GM23248 (cell line): ENCODE measurements at regions not wholly inside any gene's neighbourhood (a gene's known extent, or its start where the extent isn't known, plus 50 kb on each side); places are given as distances from the start of the nearest gene placed in this dataset.

Source experiments
- DNase-seq: peaks from one replicate; pipeline ENCODE4 v3.0.0-alpha.2; 2015
- H2AFZ ChIP-seq: fragments of 200-600 bp; sonication (generic); 2 replicates; pipeline ENCODE4 v1.6.1; 2016; ENCODE audit warnings: antibody characterized with exemption
- H3F3A ChIP-seq: fragments of 200-600 bp; sonication (generic); 2 replicates; pipeline ENCODE4 v1.6.1; 2016; ENCODE audit warnings: mild to moderate bottlenecking, antibody characterized with exemption, mixed run types; ENCODE audit not compliant: insufficient read depth
- H3K27ac ChIP-seq: fragments of 200-600 bp; sonication (generic); 2 replicates; pipeline ENCODE4 v1.5.1; 2016; ENCODE audit warnings: mild to moderate bottlenecking
- H3K27me3 ChIP-seq: fragments of 200-600 bp; sonication (generic); replicated peaks from 2 replicates; pipeline ENCODE4 v1.6.1; 2016; ENCODE audit warnings: mild to moderate bottlenecking; ENCODE audit not compliant: insufficient read depth
- H3K36me3 ChIP-seq: fragments of 200-600 bp; sonication (generic); 2 replicates; pipeline ENCODE4 v1.6.1; 2016; ENCODE audit warnings: low read depth, mild to moderate bottlenecking
- H3K4me1 ChIP-seq: fragments of 200-600 bp; sonication (generic); 2 replicates; pipeline ENCODE4 v1.6.1; 2016; ENCODE audit warnings: mild to moderate bottlenecking; ENCODE audit not compliant: insufficient read depth
- H3K4me2 ChIP-seq: fragments of 200-600 bp; sonication (generic); one replicate; pipeline ENCODE4 v1.6.1; 2016; ENCODE audit warnings: mild to moderate bottlenecking; ENCODE audit not compliant: unreplicated experiment
- H3K4me3 ChIP-seq: fragments of 200-600 bp; sonication (generic); 2 replicates; pipeline ENCODE4 v1.5.1; 2016; ENCODE audit warnings: mild to moderate bottlenecking
- H3K79me2 ChIP-seq: fragments of 200-600 bp; sonication (generic); 2 replicates; pipeline ENCODE4 v1.6.1; 2016; ENCODE audit warnings: mild to moderate bottlenecking; ENCODE audit not compliant: insufficient read depth
- H3K9ac ChIP-seq: fragments of 200-600 bp; sonication (generic); 2 replicates; pipeline ENCODE4 v1.6.1; 2016; ENCODE audit warnings: mild to moderate bottlenecking
- H3K9me2 ChIP-seq: fragments of 200-600 bp; sonication (generic); 2 replicates; pipeline ENCODE4 v1.6.1; 2016; ENCODE audit warnings: mixed run types, mild to moderate bottlenecking, moderate library complexity; ENCODE audit not compliant: insufficient read depth
- H3K9me3 ChIP-seq: fragments of 200-600 bp; sonication (generic); one replicate; pipeline ENCODE4 v1.6.1; 2017; ENCODE audit warnings: low read depth
- H4K20me1 ChIP-seq: fragments of 200-600 bp; sonication (generic); 2 replicates; pipeline ENCODE4 v1.6.0; 2016; ENCODE audit not compliant: insufficient read depth
- EZH2 ChIP-seq: fragments of 200-600 bp; sonication (generic); IDR thresholded peaks from 2 replicates; pipeline ENCODE4 v1.6.1; 2018; ENCODE audit warnings: antibody characterized with exemption, mild to moderate bottlenecking; ENCODE audit not compliant: insufficient read depth, poor library complexity, severe bottlenecking
- EZH2phosphoT487 ChIP-seq: fragments of 200-600 bp; sonication (generic); IDR thresholded peaks from 2 replicates; pipeline ENCODE4 v1.6.1; 2018; ENCODE audit warnings: antibody characterized with exemption, moderate library complexity, mild to moderate bottlenecking, low read depth; ENCODE audit not compliant: insufficient read depth
- WGBS, 2 experiments: methylation state at CpG; one replicate each; pipeline ENCODE4 v1.1.6; 2015 to 2017; ENCODE audit warnings: low lambda C conversion rate in 2 of 2, low coverage in 1 of 2; ENCODE audit errors: missing lambda C conversion rate in 2 of 2; 5-methylcytosine and 5-hydroxymethylcytosine counted together
- in situ Hi-C: fragments of 300-500 bp; cut with MboI; formaldehyde crosslinking; loops from 2 replicates; pipeline ENCODE4 v1.15.0; 2020

DNA sequence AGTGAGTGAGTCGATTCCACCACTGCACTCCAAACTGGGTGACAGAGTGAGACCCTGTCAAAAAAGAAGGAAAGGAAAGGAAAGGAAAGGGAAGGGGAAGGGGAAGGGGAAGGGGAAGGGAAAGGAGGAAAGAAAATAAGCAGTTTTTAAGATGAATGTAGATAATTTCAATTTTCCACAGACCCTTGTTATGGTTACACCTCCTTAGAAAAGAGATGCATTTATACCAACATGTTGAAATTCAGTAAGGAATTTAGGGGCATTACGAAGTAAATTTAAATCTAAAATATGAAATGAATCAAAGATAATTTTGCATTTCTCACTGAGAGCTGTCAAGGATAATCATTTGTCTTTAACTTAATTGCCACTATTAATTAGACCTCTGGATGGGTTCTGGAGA lies 146.5 kb upstream of the TMC3 start:
- H2AFZ ChIP-seq: no peak overlapping the region
- no peak overlapping the region for H3K27ac ChIP-seq
- H3K79me2 ChIP-seq: no peaks in the 10 kb centered on the region
- peaks cover 13% of the 10 kb centered on the region for H3K4me1 ChIP-seq
- H3K9ac ChIP-seq: no peak overlapping the region
- no peak for DNase-seq
- 67 to 69% methylated on average over 2 of the region's 2 CpGs for WGBS, 2 experiments
- no peaks in the 10 kb centered on the region; the same call in 1 of the 2 replicates for H3K9me2 ChIP-seq
- no peaks in the 10 kb centered on the region for H3K9me3 ChIP-seq
- in situ Hi-C loops: no loop called here
- TF ChIP-seq EZH2phosphoT487 (no peak), EZH2 (no peak)
- no peak overlapping the region for H3K4me2 ChIP-seq
- H3F3A ChIP-seq: peaks cover 16% of the 10 kb centered on the region
- H3K27me3 ChIP-seq: peaks cover 25% of the 10 kb centered on the region
- H3K4me3 ChIP-seq: no peak overlapping the region
- H3K36me3 ChIP-seq: no peaks in the 10 kb centered on the region
- no peaks in the 10 kb centered on the region for H4K20me1 ChIP-seq

DNA sequence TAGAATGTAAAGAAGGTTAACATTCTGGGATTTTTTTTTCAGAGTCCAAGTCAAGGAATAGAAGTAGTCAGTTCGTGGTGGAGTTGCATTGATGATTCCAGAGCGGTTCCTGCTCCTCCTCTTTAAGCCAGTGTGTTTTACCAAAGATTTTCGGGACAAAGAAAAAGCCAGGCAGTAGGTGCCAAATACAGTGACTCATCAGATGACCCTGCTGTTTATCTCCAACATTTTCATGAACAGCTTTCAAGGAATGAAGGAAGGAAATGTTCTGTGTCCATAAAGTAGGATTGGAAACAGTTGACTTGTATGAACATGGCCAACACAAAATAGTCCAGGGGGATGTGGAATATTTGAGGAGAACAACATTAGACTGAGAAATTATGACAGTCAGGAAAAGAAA lies 142.4 kb upstream of the TMC3 start:
- H3K27ac ChIP-seq: no peak overlapping the region

DNA sequence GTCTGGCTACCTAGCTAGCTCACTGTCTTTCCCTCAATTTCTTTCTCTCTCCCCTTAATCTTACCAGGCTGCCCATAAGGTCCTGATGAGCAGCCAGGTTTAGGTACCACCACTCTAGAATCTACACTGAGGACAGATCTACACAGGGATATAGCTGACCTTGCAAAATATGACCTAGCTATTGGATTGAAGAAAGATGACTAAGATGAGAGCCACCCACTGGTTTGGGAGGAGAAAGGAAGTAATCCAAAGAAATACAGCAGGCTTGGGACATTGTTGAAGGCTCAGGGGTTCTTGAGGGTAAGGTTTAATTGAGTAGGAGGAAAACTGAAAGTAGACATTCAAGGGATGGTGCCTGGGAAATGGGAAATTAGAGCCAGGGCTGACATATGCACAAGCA lies 142.0 kb upstream of the TMC3 start:
- peak overlapping the region; percentile 63 for H3K4me2 ChIP-seq
- H3K9me2 ChIP-seq: no peaks in the 10 kb centered on the region; the same call in 1 of the 2 replicates
- H3K27me3 ChIP-seq: peaks cover 6% of the 10 kb centered on the region; the same call in 1 of the 2 replicates
- no peak overlapping the region for H3K27ac ChIP-seq
- H3K4me1 ChIP-seq: peaks cover 21% of the 10 kb centered on the region
- in situ Hi-C loops: no loop called here
- H3K9ac ChIP-seq: no peak overlapping the region
- H3K9me3 ChIP-seq: no peaks in the 10 kb centered on the region
- H3K36me3 ChIP-seq: no peaks in the 10 kb centered on the region
- no peaks in the 10 kb centered on the region for H3K79me2 ChIP-seq
- peak overlapping the region; percentile 51 for H3K4me3 ChIP-seq
- DNase-seq: peak; percentile 57
- H4K20me1 ChIP-seq: no peaks in the 10 kb centered on the region
- 0 out of 2 replicates have a peak overlapping the region, but pooled peaks have one; percentile 7 for H2AFZ ChIP-seq
- peaks cover 18% of the 10 kb centered on the region for H3F3A ChIP-seq
- TF ChIP-seq EZH2phosphoT487 (no peak), EZH2 (no peak)

More for the DNA sequence above, 142.4 kb upstream of the TMC3 start:
- 3 to 9% methylated on average over 3 of the region's 3 CpGs for WGBS, 2 experiments
- H3K9ac ChIP-seq: no peak overlapping the region
- 0 out of 2 replicates have a peak overlapping the region, but pooled peaks have one; percentile 7 for H2AFZ ChIP-seq
- DNase-seq: peak; percentile 67
- peaks cover 10% of the 10 kb centered on the region; the same call in 1 of the 2 replicates for H3K27me3 ChIP-seq
- H3F3A ChIP-seq: peaks cover 17% of the 10 kb centered on the region
- no peaks in the 10 kb centered on the region for H3K79me2 ChIP-seq
- H4K20me1 ChIP-seq: no peaks in the 10 kb centered on the region
- peak overlapping the region; percentile 51 for H3K4me3 ChIP-seq
- in situ Hi-C loops: no loop called here
- no peaks in the 10 kb centered on the region for H3K36me3 ChIP-seq
- H3K9me3 ChIP-seq: no peaks in the 10 kb centered on the region
- H3K4me2 ChIP-seq: peak overlapping the region; percentile 63
- H3K4me1 ChIP-seq: peaks cover 16% of the 10 kb centered on the region
- TF ChIP-seq EZH2 (no peak), EZH2phosphoT487 (no peak)
- H3K9me2 ChIP-seq: no peaks in the 10 kb centered on the region; the same call in 1 of the 2 replicates

DNA sequence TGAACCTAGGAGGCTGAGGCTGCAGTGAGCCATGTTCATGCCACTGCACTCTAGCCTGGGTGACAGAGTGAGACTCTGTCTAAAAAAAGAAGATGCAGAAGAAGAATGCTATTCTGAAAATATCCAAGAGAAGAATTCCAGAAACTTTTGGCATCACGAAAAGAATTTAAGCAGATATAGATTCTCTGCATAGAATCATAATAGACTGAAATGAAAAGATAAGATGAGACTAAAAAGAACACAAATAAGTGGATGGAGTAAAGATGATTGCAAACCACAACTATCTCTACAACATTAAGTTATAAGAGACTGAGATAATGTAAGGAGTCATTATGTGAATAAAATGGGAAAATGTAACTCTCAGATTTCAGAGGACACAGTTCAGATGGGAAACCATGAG lies 140.7 kb upstream of the TMC3 start:
- H3K4me3 ChIP-seq: no peak overlapping the region
- no peak overlapping the region for H3K4me2 ChIP-seq
- 0 out of 2 replicates have a peak, but pooled peaks cover 2% of the 10 kb centered on the region for H3K27me3 ChIP-seq
- WGBS, 2 experiments: 90 to 94% methylated on average over 1 of the region's 1 CpG
- TF ChIP-seq EZH2phosphoT487 (no peak), EZH2 (no peak)
- in situ Hi-C loops: no loop called here
- H2AFZ ChIP-seq: no peak overlapping the region
- H3F3A ChIP-seq: peaks cover 26% of the 10 kb centered on the region
- peaks cover 27% of the 10 kb centered on the region for H3K4me1 ChIP-seq
- no peaks in the 10 kb centered on the region for H3K79me2 ChIP-seq
- H3K9ac ChIP-seq: no peak overlapping the region
- no peaks in the 10 kb centered on the region for H3K36me3 ChIP-seq
- no peaks in the 10 kb centered on the region for H3K9me3 ChIP-seq
- no peak overlapping the region for H3K27ac ChIP-seq
- no peaks in the 10 kb centered on the region; the same call in 1 of the 2 replicates for H3K9me2 ChIP-seq
- no peak for DNase-seq
- H4K20me1 ChIP-seq: no peaks in the 10 kb centered on the region

GRCh38 chr15:81511138-81511537 lies 137.1 kb upstream of the TMC3 start:
- DNase-seq: peak; percentile 72
- no peak overlapping the region for H2AFZ ChIP-seq
- H3K9me3 ChIP-seq: no peaks in the 10 kb centered on the region
- H3K79me2 ChIP-seq: no peaks in the 10 kb centered on the region
- H3K4me2 ChIP-seq: peak overlapping the region; percentile 13
- no peak overlapping the region for H3K9ac ChIP-seq
- in situ Hi-C loops: no loop called here
- WGBS, 2 experiments: 0 to 4% methylated on average over 3 of the region's 3 CpGs
- H3K27ac ChIP-seq: no peak overlapping the region
- no peaks in the 10 kb centered on the region for H3K9me2 ChIP-seq
- no peak for TF ChIP-seq EZH2
- TF ChIP-seq EZH2phosphoT487: no peak
- no peaks in the 10 kb centered on the region for H3K27me3 ChIP-seq
- no peaks in the 10 kb centered on the region for H3K36me3 ChIP-seq
- no peaks in the 10 kb centered on the region for H4K20me1 ChIP-seq
- no peak overlapping the region for H3K4me3 ChIP-seq
- peaks cover 16% of the 10 kb centered on the region for H3F3A ChIP-seq
- peaks cover 17% of the 10 kb centered on the region for H3K4me1 ChIP-seq
